ENCODE measurements at regions not wholly inside any gene's neighbourhood (a gene's known extent, or its start where the extent isn't known, plus 50 kb on each side); places are given as distances from the start of the nearest gene placed in this dataset.

- no peak overlapping the region for H2AFZ ChIP-seq (ENCODE audit: low read length)
- no peaks in the 10 kb centered on the region; the same call in 1 of the 2 replicates for H3K4me1 ChIP-seq (ENCODE audit: insufficient read depth, low read length)
- ChIA-PET POLR2A (ENCODE audit: unreplicated experiment) (no interaction called here), CTCF (no interaction called here)
- H3K4me2 ChIP-seq (ENCODE audit: low read length): no peak overlapping the region
- intact Hi-C loops (cut with micrococcal nuclease): no loop called here
- ATAC-seq: no peak
- no peaks in the 10 kb centered on the region for H3K9me3 ChIP-seq (ENCODE audit: low read length)
- no peaks in the 10 kb centered on the region for H3K36me3 ChIP-seq (ENCODE audit: low read depth, low read length)
- H4K20me1 ChIP-seq (ENCODE audit: low read length): no peaks in the 10 kb centered on the region
- TF ChIP-seq CTCF (conservative IDR thresholded peaks at IDR 0.05; ENCODE audit: low read depth, low read length) (no peak), EZH2phosphoT487 (IDR thresholded peaks at IDR 0.05; ENCODE audit: borderline replicate concordance, low read length) (no peak), EZH2 (IDR thresholded peaks at IDR 0.05; ENCODE audit: low read length, unreplicated experiment) (no peak)
- no peak overlapping the region for H3K4me3 ChIP-seq (ENCODE audit: low read length)
- no peak for DNase-seq
- no peak overlapping the region for H3K27ac ChIP-seq (ENCODE audit: low read length)
- H3K27me3 ChIP-seq (ENCODE audit: low read length): no peaks in the 10 kb centered on the region
- H3K79me2 ChIP-seq (ENCODE audit: low read length): no peaks in the 10 kb centered on the region
- BruUV-seq (replicated peaks): no TSS peak
- no peaks in the 10 kb centered on the region for H3K9me2 ChIP-seq (replicated peaks; ENCODE audit: low read length)
- H3K9ac ChIP-seq (ENCODE audit: low read length): no peak overlapping the region
- no peaks in the 10 kb centered on the region for H3F3A ChIP-seq (ENCODE audit: low read length, unreplicated experiment)
These were observed 168.9 kb upstream of the TSC22D1 start for GRCh38 chr13:44744880-44745633.

DNA sequence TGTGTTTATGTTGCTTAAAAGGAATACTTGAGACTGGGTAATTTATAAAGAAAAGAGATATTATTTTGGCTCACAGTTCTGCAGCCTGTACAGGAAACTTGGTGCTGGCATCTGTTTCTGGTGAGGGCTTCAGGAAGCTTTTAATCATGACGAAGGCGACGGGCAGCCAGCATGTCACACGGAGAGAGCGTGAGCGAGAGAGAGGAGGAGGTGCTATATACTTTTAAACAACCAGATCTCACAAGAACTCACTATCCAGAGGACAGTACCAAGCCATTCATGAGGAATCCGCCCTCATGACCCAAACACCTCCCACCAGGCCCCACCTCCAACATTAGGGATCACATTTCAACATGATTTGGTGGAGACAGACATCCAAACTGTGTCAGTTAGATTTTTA, 163.4 kb upstream of the TSC22D1 start:
- Histone ChIP-seq H3F3A (ENCODE audit: low read length, unreplicated experiment) (no peaks in the 10 kb centered on the region), H4K20me1 (ENCODE audit: low read length) (no peaks in the 10 kb centered on the region), H3K9me3 (ENCODE audit: low read length) (no peaks in the 10 kb centered on the region), H3K36me3 (ENCODE audit: low read depth, low read length) (no peaks in the 10 kb centered on the region), H3K27ac (ENCODE audit: low read length) (no peak overlapping the region), H2AFZ (ENCODE audit: low read length) (no peak overlapping the region), H3K27me3 (ENCODE audit: low read length) (no peaks in the 10 kb centered on the region), H3K4me3 (ENCODE audit: low read length) (no peak overlapping the region), H3K9me2 (replicated peaks; ENCODE audit: low read length) (no peaks in the 10 kb centered on the region), H3K4me2 (ENCODE audit: low read length) (no peak overlapping the region), H3K9ac (ENCODE audit: low read length) (no peak overlapping the region), H3K4me1 (ENCODE audit: insufficient read depth, low read length) (peaks cover 6% of the 10 kb centered on the region), H3K79me2 (ENCODE audit: low read length) (no peaks in the 10 kb centered on the region)
- CTCF ChIA-PET: no interaction called here
- intact Hi-C loops (cut with micrococcal nuclease): no loop called here
- no peak for DNase-seq
- no peak for ATAC-seq
- POLR2A ChIA-PET (ENCODE audit: unreplicated experiment): no interaction called here
- TF ChIP-seq CTCF (conservative IDR thresholded peaks at IDR 0.05; ENCODE audit: low read depth, low read length) (no peak), EZH2phosphoT487 (IDR thresholded peaks at IDR 0.05; ENCODE audit: borderline replicate concordance, low read length) (no peak), EZH2 (IDR thresholded peaks at IDR 0.05; ENCODE audit: low read length, unreplicated experiment) (no peak)
- no TSS peak for BruUV-seq (replicated peaks)

- no peaks in the 10 kb centered on the region for H3K27me3 ChIP-seq (ENCODE audit: low read length)
- intact Hi-C loops (cut with micrococcal nuclease): no loop called here
- TF ChIP-seq EZH2 (IDR thresholded peaks at IDR 0.05; ENCODE audit: low read length, unreplicated experiment) (no peak), CTCF (conservative IDR thresholded peaks at IDR 0.05; ENCODE audit: low read depth, low read length) (no peak; the same call in 1 of the 2 replicates), EZH2phosphoT487 (IDR thresholded peaks at IDR 0.05; ENCODE audit: borderline replicate concordance, low read length) (no peak)
- POLR2A ChIA-PET (ENCODE audit: unreplicated experiment): no interaction called here
- H3K9ac ChIP-seq (ENCODE audit: low read length): no peak overlapping the region
- H3K9me3 ChIP-seq (ENCODE audit: low read length): no peaks in the 10 kb centered on the region
- no peak overlapping the region for H3K4me2 ChIP-seq (ENCODE audit: low read length)
- no peaks in the 10 kb centered on the region for H3K9me2 ChIP-seq (replicated peaks; ENCODE audit: low read length)
- no peaks in the 10 kb centered on the region for H4K20me1 ChIP-seq (ENCODE audit: low read length)
- H3K27ac ChIP-seq (ENCODE audit: low read length): no peak overlapping the region
- CTCF ChIA-PET: no interaction called here
- no peaks in the 10 kb centered on the region for H3K36me3 ChIP-seq (ENCODE audit: low read depth, low read length)
- peaks cover 10% of the 10 kb centered on the region for H3K4me1 ChIP-seq (ENCODE audit: insufficient read depth, low read length)
- no peaks in the 10 kb centered on the region for H3K79me2 ChIP-seq (ENCODE audit: low read length)
- ATAC-seq (no peak), DNase-seq (no peak)
- H3F3A ChIP-seq (ENCODE audit: low read length, unreplicated experiment): no peaks in the 10 kb centered on the region
- BruUV-seq (replicated peaks): no TSS peak
- no peak overlapping the region for H2AFZ ChIP-seq (ENCODE audit: low read length)
- no peak overlapping the region for H3K4me3 ChIP-seq (ENCODE audit: low read length)
These were observed 163.0 kb upstream of the TSC22D1 start for GRCh38 chr13:44739120-44739519.

Measured in PC-3 (cell line).